ENCODE measurements at regions not wholly inside any gene's neighbourhood (a gene's known extent, or its start where the extent isn't known, plus 50 kb on each side); places are given as distances from the start of the nearest gene placed in this dataset.

DNA sequence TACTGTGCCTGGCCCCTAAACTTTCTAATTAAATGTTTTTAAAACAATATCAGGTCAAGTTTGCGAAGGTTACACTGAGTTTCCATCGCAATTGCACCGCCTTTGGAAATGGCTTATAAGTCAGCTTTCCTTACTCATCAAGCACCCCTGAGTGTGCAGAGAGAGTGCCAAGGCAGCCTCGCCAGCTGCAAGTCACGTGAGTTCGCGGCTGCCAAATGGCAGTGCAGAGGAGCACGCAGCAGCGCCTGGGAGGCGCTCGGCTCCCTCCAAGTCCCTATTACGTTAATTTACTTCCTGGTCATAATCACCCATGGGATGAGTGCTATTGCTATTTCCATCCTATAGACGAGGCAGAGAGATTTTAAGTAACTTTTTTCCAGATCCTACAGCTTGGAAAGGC, 319.6 kb downstream of the TEX29 start:
- H3K36me3 Mint-ChIP-seq (ENCODE audit: unreplicated experiment): no peaks in the 10 kb centered on the region
- no peak overlapping the region for H3K27ac Mint-ChIP-seq (ENCODE audit: unreplicated experiment)
- no peaks in the 10 kb centered on the region for H3K9me3 Mint-ChIP-seq (ENCODE audit: unreplicated experiment)
- H3K4me3 Mint-ChIP-seq (ENCODE audit: unreplicated experiment): no peak overlapping the region
- H3K27me3 Mint-ChIP-seq (ENCODE audit: unreplicated experiment): no peaks in the 10 kb centered on the region
- DNase-seq (ENCODE audit: extremely low spot score, unreplicated experiment): peak; percentile 53
- TF ChIP-seq, protein P1, sequence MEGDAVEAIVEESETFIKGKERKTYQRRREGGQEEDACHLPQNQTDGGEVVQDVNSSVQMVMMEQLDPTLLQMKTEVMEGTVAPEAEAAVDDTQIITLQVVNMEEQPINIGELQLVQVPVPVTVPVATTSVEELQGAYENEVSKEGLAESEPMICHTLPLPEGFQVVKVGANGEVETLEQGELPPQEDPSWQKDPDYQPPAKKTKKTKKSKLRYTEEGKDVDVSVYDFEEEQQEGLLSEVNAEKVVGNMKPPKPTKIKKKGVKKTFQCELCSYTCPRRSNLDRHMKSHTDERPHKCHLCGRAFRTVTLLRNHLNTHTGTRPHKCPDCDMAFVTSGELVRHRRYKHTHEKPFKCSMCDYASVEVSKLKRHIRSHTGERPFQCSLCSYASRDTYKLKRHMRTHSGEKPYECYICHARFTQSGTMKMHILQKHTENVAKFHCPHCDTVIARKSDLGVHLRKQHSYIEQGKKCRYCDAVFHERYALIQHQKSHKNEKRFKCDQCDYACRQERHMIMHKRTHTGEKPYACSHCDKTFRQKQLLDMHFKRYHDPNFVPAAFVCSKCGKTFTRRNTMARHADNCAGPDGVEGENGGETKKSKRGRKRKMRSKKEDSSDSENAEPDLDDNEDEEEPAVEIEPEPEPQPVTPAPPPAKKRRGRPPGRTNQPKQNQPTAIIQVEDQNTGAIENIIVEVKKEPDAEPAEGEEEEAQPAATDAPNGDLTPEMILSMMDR (IDR thresholded peaks at IDR 0.05): no peak
- H3K4me1 Mint-ChIP-seq (ENCODE audit: unreplicated experiment): no peaks in the 10 kb centered on the region

DNA sequence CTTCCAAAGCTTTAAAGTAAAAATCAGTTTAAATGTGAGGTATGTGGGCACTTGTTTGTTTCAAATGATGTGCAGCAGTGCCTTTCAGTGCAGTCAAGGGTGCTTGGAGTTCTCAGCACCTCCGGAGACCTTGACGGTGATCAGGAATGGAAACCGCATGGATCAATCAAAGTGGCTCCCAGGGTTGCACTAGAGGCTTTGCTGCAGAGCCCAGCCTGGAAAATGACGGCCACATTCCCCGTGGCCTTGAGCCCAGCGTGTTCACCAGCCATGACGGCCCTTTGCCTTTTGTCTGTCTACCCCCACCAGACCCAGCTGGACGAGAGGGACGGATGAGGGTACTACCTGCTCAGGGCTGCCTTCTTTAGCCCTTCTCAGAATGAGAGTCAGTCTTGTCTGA, 320.0 kb downstream of the TEX29 start:
- Mint-ChIP-seq H3K36me3 (ENCODE audit: unreplicated experiment) (no peaks in the 10 kb centered on the region), H3K4me1 (ENCODE audit: unreplicated experiment) (no peaks in the 10 kb centered on the region), H3K27ac (ENCODE audit: unreplicated experiment) (no peak overlapping the region), H3K4me3 (ENCODE audit: unreplicated experiment) (no peak overlapping the region), H3K27me3 (ENCODE audit: unreplicated experiment) (no peaks in the 10 kb centered on the region), H3K9me3 (ENCODE audit: unreplicated experiment) (no peaks in the 10 kb centered on the region)
- TF ChIP-seq, protein P1 (IDR thresholded peaks at IDR 0.05): no peak
- DNase-seq (ENCODE audit: extremely low spot score, unreplicated experiment): no peak

DNA sequence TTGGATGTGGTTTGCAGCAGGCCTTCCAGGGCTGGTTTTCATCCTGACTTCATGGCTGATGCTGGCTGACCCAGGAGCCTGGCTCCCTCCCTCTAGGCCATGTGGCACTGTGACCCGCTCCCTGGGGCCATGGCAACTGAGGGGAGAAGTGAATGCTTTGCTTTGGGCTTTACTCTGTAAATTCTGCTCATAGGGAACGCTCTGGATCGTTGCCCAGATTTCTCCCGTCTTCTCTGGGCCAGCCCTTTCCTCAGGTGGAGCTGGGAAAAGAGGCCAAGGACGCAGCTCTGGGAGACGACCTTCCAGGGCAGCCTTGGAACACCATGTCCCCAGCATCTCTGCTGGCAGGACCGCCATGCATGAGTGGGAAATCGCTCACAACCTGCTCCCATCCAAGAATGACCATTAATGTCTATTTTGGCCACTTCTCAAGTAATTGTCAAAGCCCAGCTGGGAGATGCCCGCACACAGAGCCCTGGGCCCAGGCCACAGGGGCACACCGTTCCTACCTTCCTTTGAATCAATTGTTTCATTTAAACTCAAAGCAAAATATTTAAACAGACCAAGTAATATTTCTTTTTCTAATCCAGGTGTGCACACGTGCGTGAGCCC, 321.8 kb downstream of the TEX29 start:
- H3K27ac Mint-ChIP-seq (ENCODE audit: unreplicated experiment): no peak overlapping the region
- no peaks in the 10 kb centered on the region for H3K36me3 Mint-ChIP-seq (ENCODE audit: unreplicated experiment)
- H3K27me3 Mint-ChIP-seq (ENCODE audit: unreplicated experiment): no peaks in the 10 kb centered on the region
- no peaks in the 10 kb centered on the region for H3K4me1 Mint-ChIP-seq (ENCODE audit: unreplicated experiment)
- no peak overlapping the region for H3K4me3 Mint-ChIP-seq (ENCODE audit: unreplicated experiment)
- TF ChIP-seq, protein P1 (IDR thresholded peaks at IDR 0.05): no peak
- no peak for DNase-seq (ENCODE audit: extremely low spot score, unreplicated experiment)
- H3K9me3 Mint-ChIP-seq (ENCODE audit: unreplicated experiment): no peaks in the 10 kb centered on the region

DNA sequence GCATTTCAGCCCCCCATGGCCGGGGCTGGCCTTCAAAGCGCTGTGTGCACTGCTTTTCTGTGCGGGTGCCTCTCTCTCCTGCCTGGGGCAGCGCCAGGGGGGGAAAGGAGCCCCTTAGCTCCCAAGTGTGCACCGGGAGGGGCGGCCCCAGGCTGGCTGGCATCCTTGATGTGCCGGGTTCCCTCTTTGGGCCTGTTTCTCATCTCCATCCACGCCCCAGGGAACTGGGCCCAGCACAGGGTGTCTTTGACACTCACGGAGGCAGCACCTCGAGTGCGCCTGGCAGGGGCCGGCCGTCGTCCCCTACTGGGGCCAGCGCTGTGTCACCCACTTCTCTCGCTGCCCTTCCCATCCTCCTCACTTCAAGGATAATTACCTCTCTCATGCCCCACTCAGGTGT, 324.3 kb downstream of the TEX29 start:
- Mint-ChIP-seq H3K4me1 (ENCODE audit: unreplicated experiment) (no peaks in the 10 kb centered on the region), H3K27ac (ENCODE audit: unreplicated experiment) (no peak overlapping the region), H3K36me3 (ENCODE audit: unreplicated experiment) (no peaks in the 10 kb centered on the region), H3K4me3 (ENCODE audit: unreplicated experiment) (no peak overlapping the region), H3K9me3 (ENCODE audit: unreplicated experiment) (no peaks in the 10 kb centered on the region), H3K27me3 (ENCODE audit: unreplicated experiment) (peaks cover 2% of the 10 kb centered on the region)
- TF ChIP-seq, protein P1 (IDR thresholded peaks at IDR 0.05): no peak
- no peak for DNase-seq (ENCODE audit: extremely low spot score, unreplicated experiment)

DNA sequence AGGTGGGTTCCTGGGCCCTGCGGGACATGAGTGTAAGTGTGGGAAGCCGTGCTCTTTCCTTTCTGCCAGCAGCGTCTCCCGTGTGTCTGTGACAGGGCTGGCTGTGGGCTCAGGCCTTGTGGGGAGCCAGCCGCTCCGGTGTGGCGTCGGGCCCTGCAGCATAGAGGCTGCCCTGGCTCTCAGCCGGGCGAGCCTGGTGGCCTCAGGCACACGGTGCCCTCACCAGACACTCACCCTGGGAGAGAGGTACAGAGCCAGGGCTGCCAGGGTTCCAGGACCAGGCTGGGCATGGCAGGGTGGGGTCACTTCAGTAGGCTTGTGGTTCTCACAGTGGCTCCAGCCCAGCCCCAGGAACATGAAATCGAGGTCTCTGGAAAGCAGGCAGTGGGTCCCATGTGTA, 324.8 kb downstream of the TEX29 start:
- Mint-ChIP-seq H3K36me3 (ENCODE audit: unreplicated experiment) (no peaks in the 10 kb centered on the region), H3K4me3 (ENCODE audit: unreplicated experiment) (no peak overlapping the region), H3K27ac (ENCODE audit: unreplicated experiment) (no peak overlapping the region), H3K9me3 (ENCODE audit: unreplicated experiment) (no peaks in the 10 kb centered on the region), H3K4me1 (ENCODE audit: unreplicated experiment) (no peaks in the 10 kb centered on the region), H3K27me3 (ENCODE audit: unreplicated experiment) (peaks cover 2% of the 10 kb centered on the region)
- no peak for DNase-seq (ENCODE audit: extremely low spot score, unreplicated experiment)
- TF ChIP-seq, protein P1 (IDR thresholded peaks at IDR 0.05): no peak
